HEK293T (cell line): ENCODE measurements at regions not wholly inside any gene's neighbourhood (a gene's known extent, or its start where the extent isn't known, plus 50 kb on each side); places are given as distances from the start of the nearest gene placed in this dataset.

Experiments
- ARNT ChIP-seq: fragments of 450-650 bp; IDR thresholded peaks from 2 replicates; pipeline ENCODE4 v1.6.1; 2017; ENCODE audit warnings: mild to moderate bottlenecking
- BHLHE40 ChIP-seq: fragments of 450-650 bp; IDR thresholded peaks from 2 replicates; pipeline ENCODE4 v1.6.1; 2016; ENCODE audit warnings: mild to moderate bottlenecking, moderate library complexity, borderline replicate concordance
- CTBP1 ChIP-seq: fragments of 450-650 bp; IDR thresholded peaks from 2 replicates; pipeline ENCODE4 v1.6.1; 2016; ENCODE audit warnings: borderline replicate concordance
- ELF4 ChIP-seq: fragments of 450-650 bp; IDR thresholded peaks from 2 replicates; pipeline ENCODE4 v1.6.1; 2017; ENCODE audit warnings: antibody characterized with exemption
- FOXA1 ChIP-seq: fragments of 450-650 bp; IDR thresholded peaks from 2 replicates; pipeline ENCODE4 v1.6.1; 2016; ENCODE audit warnings: mild to moderate bottlenecking
- FOXK2 ChIP-seq: fragments of 450-650 bp; IDR thresholded peaks from 2 replicates; pipeline ENCODE4 v1.6.1; 2016; ENCODE audit warnings: mild to moderate bottlenecking
- FOXM1 ChIP-seq: fragments of 450-650 bp; IDR thresholded peaks from 2 replicates; pipeline ENCODE4 v1.6.1; 2017; ENCODE audit warnings: mild to moderate bottlenecking, borderline replicate concordance
- L3MBTL2 ChIP-seq: fragments of 450-650 bp; conservative IDR thresholded peaks from 2 replicates; pipeline ENCODE4 v1.6.1; 2016; ENCODE audit warnings: mild to moderate bottlenecking
- LEF1 ChIP-seq: fragments of 450-650 bp; IDR thresholded peaks from 2 replicates; pipeline ENCODE4 v1.6.1; 2017; ENCODE audit warnings: mild to moderate bottlenecking, borderline replicate concordance
- SP1 ChIP-seq: fragments of 450-650 bp; IDR thresholded peaks from 2 replicates; pipeline ENCODE4 v1.6.1; 2017
- SUZ12 ChIP-seq: fragments of 450-650 bp; IDR thresholded peaks from 2 replicates; pipeline ENCODE4 v1.6.1; 2016; ENCODE audit warnings: mild to moderate bottlenecking
- TARDBP ChIP-seq: fragments of 450-650 bp; IDR thresholded peaks from 2 replicates; pipeline ENCODE4 v1.6.1; 2016
- ZNF384 ChIP-seq: fragments of 450-650 bp; IDR thresholded peaks from 2 replicates; pipeline ENCODE4 v1.6.1; 2016
- TF ChIP-seq, protein P1 (sequence below): fragments of 450-650 bp; IDR thresholded peaks from 2 replicates; pipeline ENCODE4 v1.6.1; 2016

DNA sequence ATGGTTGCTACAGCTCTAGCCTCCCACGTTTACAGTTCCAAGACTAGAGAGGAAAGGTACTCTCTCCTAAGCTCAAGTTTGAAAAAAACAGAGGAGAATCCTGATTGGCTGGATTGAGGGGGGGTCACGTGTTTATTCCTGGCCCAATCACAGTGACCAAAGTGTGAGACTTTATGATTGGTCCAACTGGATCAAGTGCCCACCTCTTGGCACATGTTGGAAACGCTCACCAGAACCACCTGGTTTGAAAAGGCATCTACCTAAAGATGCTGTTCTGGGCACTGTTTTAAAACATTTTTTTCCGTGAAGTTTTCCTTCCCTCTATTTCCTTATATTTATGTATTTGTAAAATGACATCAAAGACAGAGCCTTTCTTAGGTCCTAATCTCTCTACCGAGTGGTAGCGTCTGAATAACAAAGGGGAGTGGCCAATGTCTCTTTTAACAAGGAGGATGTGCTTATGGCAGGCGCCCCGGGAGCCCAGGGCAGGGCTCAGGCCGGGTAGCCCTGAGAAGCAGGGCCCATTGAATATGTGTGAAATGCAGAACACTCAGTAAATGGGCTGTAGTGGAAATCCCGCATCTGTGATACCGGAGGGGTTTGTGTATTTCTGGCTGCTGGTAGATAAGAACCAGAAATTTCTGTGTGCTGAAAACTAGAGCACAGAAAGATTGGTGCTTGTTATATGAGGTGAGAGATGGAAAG is 146.2 kb downstream of the ATP23 start:
- no peak for TF ChIP-seq L3MBTL2
- TF ChIP-seq FOXM1, result no peak
- no peak for TF ChIP-seq FOXK2
- no peak for TF ChIP-seq TARDBP
- TF ChIP-seq, protein P1, sequence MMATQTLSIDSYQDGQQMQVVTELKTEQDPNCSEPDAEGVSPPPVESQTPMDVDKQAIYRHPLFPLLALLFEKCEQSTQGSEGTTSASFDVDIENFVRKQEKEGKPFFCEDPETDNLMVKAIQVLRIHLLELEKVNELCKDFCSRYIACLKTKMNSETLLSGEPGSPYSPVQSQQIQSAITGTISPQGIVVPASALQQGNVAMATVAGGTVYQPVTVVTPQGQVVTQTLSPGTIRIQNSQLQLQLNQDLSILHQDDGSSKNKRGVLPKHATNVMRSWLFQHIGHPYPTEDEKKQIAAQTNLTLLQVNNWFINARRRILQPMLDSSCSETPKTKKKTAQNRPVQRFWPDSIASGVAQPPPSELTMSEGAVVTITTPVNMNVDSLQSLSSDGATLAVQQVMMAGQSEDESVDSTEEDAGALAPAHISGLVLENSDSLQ, result no peak
- TF ChIP-seq ELF4, result no peak
- no peak for TF ChIP-seq LEF1
- no peak for TF ChIP-seq SUZ12
- TF ChIP-seq SP1, result no peak
- TF ChIP-seq CTBP1, result no peak
- no peak for TF ChIP-seq BHLHE40
- TF ChIP-seq FOXA1, result no peak
- TF ChIP-seq ARNT, result no peak
- TF ChIP-seq ZNF384, result no peak
